Left colon (tissue), 2 donors: ENCODE measurements at regions not wholly inside any gene's neighbourhood (a gene's known extent, or its start where the extent isn't known, plus 50 kb on each side); places are given as distances from the start of the nearest gene placed in this dataset.

Experiments used
- ATAC-seq: fragments of 200-7000 bp; cut with Tn5 transposase; one replicate; pipeline ENCODE4 v1.9.1; 2020; ENCODE audit warnings: mild to moderate bottlenecking, moderate library complexity
- DNase-seq, 2 donors: peaks; one replicate each; pipeline ENCODE4 v3.0.0-alpha.2; 2020
- intact Hi-C, 2 donors: fragments of 100-400 bp; cut with DNase I in 1 of 2; cut with micrococcal nuclease in 1 of 2; formaldehyde crosslinking; loops; one replicate each; pipeline versions ENCODE4 v1.11.2 to v1.14.0; 2022; cut with DNase I, micrococcal nuclease
- donor health status: DM: no; HTN: no; CAD: no.
- donor health status: DM: yes; HTN: yes; CAD: no.

GRCh38 chr5:5804478-5805233 is 382.2 kb downstream of the ICE1 start:
- intact Hi-C loops: no loop called here
- no peak for ATAC-seq

DNA sequence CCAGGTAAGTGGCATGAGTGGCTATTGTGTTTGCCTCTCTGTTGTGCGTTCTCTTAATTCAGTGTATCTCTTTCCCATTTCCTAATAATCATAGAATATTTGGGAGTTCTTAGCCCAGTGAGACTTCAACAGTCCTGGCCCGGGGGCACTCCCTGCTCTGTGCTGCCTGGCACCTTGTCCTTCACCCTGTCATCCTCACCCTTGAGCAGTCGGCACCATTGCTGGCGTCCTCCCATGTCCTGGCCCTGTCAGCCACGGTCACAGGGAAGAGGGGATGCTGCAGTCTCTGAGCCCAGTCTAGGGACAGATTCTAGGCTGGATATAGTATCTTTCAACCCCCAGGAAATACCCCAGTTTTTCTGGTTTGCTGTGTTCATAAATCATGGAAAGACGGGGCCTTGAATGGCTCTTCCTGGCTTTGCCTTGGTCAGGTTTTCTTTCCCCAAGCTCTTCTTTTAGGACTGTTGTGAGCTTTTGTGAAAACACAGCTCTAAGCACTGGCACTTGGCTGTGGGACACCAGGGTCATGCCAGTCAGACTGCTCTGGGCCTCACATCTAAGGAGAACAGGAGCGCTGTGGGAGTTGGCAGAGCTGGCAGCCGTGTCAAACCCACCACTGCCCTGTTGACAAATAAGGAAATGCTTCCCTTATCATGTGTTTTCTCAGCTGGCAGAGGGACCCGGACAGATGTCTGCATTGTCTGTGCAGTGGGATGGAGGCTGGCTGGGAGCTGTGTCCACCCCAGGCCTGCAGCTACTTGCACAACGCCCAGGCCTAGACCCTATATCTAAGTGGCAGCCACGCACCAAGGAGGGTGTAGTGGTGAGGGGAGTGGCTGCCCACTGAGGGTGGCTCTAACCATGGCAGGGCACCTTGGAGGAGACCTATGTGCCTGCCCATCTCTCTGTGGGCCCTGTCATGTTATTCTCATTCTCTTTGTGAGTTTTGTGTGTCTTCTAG is 378.6 kb downstream of the ICE1 start:
- intact Hi-C loops: no loop called here
- no peak for DNase-seq
- ATAC-seq: no peak

More at GRCh38 chr5:5804478-5805233, 382.2 kb downstream of the ICE1 start:
- no peak for DNase-seq

- ATAC-seq (no peak), DNase-seq (no peak)
- intact Hi-C loops: no loop called here
These were observed 377.3 kb downstream of the ICE1 start for GRCh38 chr5:5799826-5800225.

DNA sequence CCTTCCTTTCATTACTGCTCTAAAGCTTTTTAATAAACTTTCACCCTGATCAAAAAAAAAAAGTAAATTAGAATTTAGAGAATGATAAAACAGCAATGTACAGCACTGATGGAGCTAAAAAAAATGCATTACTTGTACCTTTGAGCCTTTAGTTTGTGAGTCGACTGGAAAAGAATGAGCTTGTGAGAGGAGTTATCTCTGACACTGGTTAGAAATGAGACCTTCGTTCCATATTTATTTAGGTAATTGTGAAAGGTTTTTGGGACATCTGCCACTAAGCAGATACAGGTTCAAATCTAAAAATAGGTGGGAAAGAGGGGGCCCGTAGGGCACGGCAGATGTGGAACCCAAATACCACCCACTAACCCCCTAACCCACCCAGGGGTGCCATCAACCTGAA is 376.8 kb downstream of the ICE1 start:
- intact Hi-C loops: no loop called here
- DNase-seq (no peak), ATAC-seq (no peak)

GRCh38 chr5:5798462-5798861 is 376.0 kb downstream of the ICE1 start:
- no peak for DNase-seq
- no peak for ATAC-seq
- intact Hi-C loops: no loop called here

GRCh38 chr5:5798041-5798440 is 375.6 kb downstream of the ICE1 start:
- DNase-seq (no peak), ATAC-seq (no peak)
- intact Hi-C loops: no loop called here

GRCh38 chr5:5795074-5795771 is 372.7 kb downstream of the ICE1 start:
- intact Hi-C loops: no loop called here
- DNase-seq (no peak), ATAC-seq (no peak)

- DNase-seq: no peak
- intact Hi-C loops: no loop called here
- ATAC-seq: no peak
These were observed 371.7 kb downstream of the ICE1 start for GRCh38 chr5:5794118-5794560.

- ATAC-seq (no peak), DNase-seq (no peak)
- intact Hi-C loops: no loop called here
These were observed 371.0 kb downstream of the ICE1 start for GRCh38 chr5:5793242-5794117.

DNA sequence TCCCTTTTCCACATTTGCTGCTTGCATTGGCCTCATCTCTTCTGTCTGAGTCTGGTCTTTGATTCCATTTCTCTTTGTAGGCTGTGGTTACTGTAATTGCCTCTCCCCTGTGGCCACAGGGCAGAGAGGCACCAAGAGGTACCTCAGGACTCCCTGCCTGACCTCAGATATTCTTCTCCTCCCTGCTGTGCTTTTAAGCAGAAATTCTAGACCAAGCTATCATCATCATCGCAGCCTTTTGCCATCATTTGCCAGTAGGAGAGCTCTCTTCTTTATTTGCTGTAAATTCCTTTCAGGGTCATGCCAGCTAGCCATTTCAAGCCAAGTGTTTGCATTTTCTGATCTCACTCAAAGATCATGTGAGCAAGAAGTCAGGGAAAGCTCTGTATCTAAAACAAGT is 369.6 kb downstream of the ICE1 start:
- no peak for ATAC-seq
- no peak for DNase-seq
- intact Hi-C loops: no loop called here

DNA sequence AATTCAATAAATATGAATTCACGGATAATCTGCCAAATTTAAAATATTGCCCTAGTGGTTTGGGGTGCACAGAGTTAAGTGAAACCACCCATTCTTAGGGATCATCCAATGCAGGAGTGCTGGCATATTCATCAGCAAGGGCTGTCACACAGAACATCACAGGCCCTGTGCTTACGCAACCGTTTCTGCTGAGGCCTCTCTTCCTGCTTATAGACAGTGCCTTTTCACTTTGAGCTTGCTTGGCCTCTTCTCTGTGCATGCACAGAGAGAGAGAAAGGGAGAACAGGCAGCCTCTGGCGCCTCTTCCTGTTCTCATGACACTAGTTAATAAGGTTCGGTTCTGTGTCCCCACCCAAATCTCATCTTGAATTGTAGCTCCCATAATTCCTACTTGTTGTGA is 366.3 kb downstream of the ICE1 start:
- DNase-seq (no peak), ATAC-seq (no peak)
- intact Hi-C loops: no loop called here

- ATAC-seq (no peak), DNase-seq (no peak)
- intact Hi-C loops: no loop called here
These were observed 364.9 kb downstream of the ICE1 start for GRCh38 chr5:5787373-5787772.

DNA sequence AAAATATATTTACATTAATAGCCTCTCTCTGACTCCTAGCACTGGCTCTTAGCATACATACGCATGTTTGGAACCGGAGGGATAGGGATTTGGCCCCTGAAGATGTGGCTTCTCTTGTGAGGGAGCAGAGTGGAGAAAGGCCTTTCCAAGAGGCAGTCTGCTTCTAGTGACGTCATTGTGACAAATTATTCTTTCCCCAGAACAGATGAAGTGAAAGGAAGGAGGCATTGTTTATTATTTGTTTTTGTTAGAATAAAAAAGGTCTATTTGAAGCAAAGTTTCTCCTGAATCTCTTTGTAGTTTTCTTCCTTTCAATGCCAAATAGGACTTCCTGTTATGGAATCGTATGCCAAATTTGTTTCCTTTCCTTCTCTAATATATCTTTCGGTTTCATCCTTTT is 361.6 kb downstream of the ICE1 start:
- intact Hi-C loops: no loop called here
- ATAC-seq (no peak), DNase-seq (no peak)

DNA sequence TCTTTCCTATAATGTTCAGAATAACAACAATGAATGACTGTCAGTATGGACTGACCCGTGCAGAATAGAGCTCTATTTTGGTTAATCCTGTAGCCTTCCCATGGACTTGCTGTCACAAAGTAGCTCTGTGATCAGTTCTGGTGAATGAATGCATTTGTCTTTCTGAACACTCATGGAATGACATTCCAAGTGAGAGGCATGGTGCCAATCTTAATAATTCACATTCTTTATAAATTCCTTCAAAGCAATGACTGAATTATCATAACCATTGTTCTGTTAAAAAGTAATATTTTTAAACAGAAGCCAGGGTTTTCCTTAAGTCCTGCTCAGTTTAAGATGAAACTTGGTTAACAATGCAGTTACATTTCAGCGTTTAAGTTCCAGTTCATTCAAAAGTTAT is 360.5 kb downstream of the ICE1 start:
- intact Hi-C loops: no loop called here
- ATAC-seq (no peak), DNase-seq (no peak)

DNA sequence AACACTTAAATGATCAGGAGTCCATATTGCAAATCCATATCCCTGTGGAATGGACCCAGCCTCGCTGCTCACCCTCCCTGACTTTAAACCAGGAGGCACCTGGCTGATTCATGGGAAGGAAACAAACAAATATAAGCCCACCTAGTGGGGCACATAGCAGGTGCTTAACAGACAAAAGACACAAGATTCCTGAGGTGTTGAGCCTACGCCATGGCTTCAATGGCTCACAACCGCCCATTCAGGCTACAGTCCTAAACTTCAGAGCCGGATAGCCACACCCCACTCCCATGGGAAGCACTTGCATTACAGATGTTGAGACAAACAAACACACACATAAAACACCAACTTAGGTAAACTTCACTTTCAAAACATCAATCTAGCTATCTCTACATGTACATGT is 359.9 kb downstream of the ICE1 start:
- intact Hi-C loops: no loop called here
- DNase-seq: no peak
- no peak for ATAC-seq

- ATAC-seq (no peak), DNase-seq (no peak)
- intact Hi-C loops: no loop called here
These were observed 358.9 kb downstream of the ICE1 start for GRCh38 chr5:5781335-5781734.

- intact Hi-C loops: no loop called here
These were observed 357.8 kb downstream of the ICE1 start for GRCh38 chr5:5780253-5780652.

DNA sequence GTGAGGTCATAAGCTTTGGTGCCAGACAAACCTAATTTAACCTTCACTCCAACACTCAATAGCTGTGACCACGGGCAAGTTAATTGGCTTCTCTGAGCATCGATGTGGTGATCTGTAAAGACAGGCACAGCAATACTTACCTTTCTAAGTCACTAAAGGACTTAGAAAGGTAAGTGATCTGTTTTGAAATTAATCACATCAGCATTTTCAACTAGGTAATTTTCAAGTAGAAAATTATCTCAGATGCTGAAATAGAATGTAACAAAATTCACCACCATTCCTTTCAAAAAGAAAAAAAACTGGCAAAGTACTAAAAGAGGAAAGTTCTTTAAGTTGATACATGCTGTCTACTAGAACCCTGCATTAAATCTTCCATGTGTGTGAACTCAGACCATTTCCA is 354.5 kb downstream of the ICE1 start:
- intact Hi-C loops: no loop called here
- DNase-seq (no peak), ATAC-seq (no peak)

More at GRCh38 chr5:5780253-5780652, 357.8 kb downstream of the ICE1 start:
- ATAC-seq (no peak), DNase-seq (no peak)

DNA sequence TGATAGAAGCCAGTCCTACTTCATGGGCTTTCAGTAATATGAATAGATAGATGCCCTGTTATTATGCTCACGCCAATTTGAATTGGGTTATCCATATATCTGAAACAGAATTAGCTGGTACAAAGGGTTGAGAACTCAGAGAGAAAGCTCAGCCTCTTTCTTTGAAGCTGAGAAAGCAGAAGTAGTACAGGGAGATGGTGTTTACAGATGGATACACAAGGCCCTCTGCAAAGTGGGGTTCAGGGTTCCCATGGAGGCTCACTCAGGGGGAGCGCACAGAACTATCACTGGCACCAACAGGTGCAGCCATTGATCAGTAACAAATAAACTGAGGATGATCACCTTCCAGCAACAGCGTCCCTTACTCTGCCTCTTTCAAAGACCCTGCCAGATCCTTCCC is 349.7 kb downstream of the ICE1 start:
- intact Hi-C loops: no loop called here
- ATAC-seq (no peak), DNase-seq (no peak)
